Loucy (cell line): ENCODE measurements at regions not wholly inside any gene's neighbourhood (a gene's known extent, or its start where the extent isn't known, plus 50 kb on each side); places are given as distances from the start of the nearest gene placed in this dataset.

Experiments used
- EZH2phosphoT487 ChIP-seq: fragments of 200-600 bp; IDR thresholded peaks from 2 replicates; pipeline ENCODE4 v1.6.1; 2018; ENCODE audit warnings: antibody characterized with exemption, mild to moderate bottlenecking, moderate library complexity, borderline replicate concordance
- TF ChIP-seq, protein P1 (sequence below): fragments of 200-600 bp; sonication (generic); conservative IDR thresholded peaks from 2 replicates; pipeline ENCODE4 v1.5.1; 2014; ENCODE audit warnings: mild to moderate bottlenecking, antibody characterized with exemption, low read length

DNA sequence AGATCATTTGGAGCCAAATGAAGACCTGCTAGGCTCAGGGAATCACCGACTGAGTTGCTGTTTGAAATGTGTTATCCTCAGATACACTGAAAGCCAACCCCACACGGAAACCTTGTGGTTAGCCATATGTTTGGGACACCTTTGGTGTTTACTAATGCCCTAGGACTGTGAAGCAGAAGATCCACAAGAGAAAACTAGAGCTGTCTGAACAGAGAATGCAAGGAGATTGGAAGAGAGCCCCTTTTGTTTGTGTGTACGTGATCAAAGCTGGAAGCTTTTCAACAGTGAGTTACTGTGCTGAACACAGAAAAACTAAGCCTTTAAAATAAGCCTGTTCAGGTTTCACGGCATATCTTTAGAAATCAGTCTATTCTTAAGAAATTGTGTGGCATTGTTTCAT lies 908.2 kb upstream of the ADGRL2 start:
- TF ChIP-seq, protein P1, sequence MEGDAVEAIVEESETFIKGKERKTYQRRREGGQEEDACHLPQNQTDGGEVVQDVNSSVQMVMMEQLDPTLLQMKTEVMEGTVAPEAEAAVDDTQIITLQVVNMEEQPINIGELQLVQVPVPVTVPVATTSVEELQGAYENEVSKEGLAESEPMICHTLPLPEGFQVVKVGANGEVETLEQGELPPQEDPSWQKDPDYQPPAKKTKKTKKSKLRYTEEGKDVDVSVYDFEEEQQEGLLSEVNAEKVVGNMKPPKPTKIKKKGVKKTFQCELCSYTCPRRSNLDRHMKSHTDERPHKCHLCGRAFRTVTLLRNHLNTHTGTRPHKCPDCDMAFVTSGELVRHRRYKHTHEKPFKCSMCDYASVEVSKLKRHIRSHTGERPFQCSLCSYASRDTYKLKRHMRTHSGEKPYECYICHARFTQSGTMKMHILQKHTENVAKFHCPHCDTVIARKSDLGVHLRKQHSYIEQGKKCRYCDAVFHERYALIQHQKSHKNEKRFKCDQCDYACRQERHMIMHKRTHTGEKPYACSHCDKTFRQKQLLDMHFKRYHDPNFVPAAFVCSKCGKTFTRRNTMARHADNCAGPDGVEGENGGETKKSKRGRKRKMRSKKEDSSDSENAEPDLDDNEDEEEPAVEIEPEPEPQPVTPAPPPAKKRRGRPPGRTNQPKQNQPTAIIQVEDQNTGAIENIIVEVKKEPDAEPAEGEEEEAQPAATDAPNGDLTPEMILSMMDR: no peak
- TF ChIP-seq EZH2phosphoT487: no peak
